H9 (cell line): ENCODE measurements at regions not wholly inside any gene's neighbourhood (a gene's known extent, or its start where the extent isn't known, plus 50 kb on each side); places are given as distances from the start of the nearest gene placed in this dataset.

Experiments
- DNase-seq: peaks from one replicate; pipeline ENCODE4 v3.0.0-alpha.2; 2017
- H2AFZ ChIP-seq: one replicate; pipeline ENCODE4 v1.6.1; 2013; ENCODE audit warnings: mild to moderate bottlenecking, low read length, control low read depth, moderate library complexity
- H2AK5ac ChIP-seq: 2 replicates; pipeline ENCODE4 v1.6.1; 2013; ENCODE audit warnings: low read length, control low read depth, mixed read lengths; ENCODE audit not compliant: insufficient read length
- H2BK120ac ChIP-seq: one replicate; pipeline ENCODE4 v1.6.1; 2013; ENCODE audit warnings: low read depth, mild to moderate bottlenecking, low read length, control low read depth, inconsistent platforms; ENCODE audit not compliant: poor library complexity, severe bottlenecking
- H2BK12ac ChIP-seq: 2 replicates; pipeline ENCODE4 v1.6.1; 2013; ENCODE audit warnings: low read length, control low read depth, mixed read lengths, low read depth; ENCODE audit not compliant: insufficient read length
- H2BK15ac ChIP-seq: 2 replicates; pipeline ENCODE4 v1.6.1; 2013; ENCODE audit warnings: low read depth, low read length, control low read depth
- H2BK20ac ChIP-seq: one replicate; pipeline ENCODE4 v1.6.1; 2013; ENCODE audit warnings: low read depth, mild to moderate bottlenecking, low read length, control low read depth, inconsistent platforms; ENCODE audit not compliant: poor library complexity, severe bottlenecking
- H2BK5ac ChIP-seq: 2 replicates; pipeline ENCODE4 v1.6.1; 2013; ENCODE audit warnings: low read length, control low read depth, mixed read lengths; ENCODE audit not compliant: insufficient read length
- H3K14ac ChIP-seq: 2 replicates; pipeline ENCODE4 v1.6.1; 2013; ENCODE audit warnings: low read length, control low read depth; ENCODE audit not compliant: insufficient read depth
- H3K18ac ChIP-seq: 2 replicates; pipeline ENCODE4 v1.6.1; 2013; ENCODE audit warnings: low read depth, mild to moderate bottlenecking, mixed read lengths, low read length, control low read depth; ENCODE audit not compliant: insufficient read length
- H3K23ac ChIP-seq: 2 replicates; pipeline ENCODE4 v1.6.1; 2013; ENCODE audit warnings: low read length, control low read depth, mixed read lengths, low read depth; ENCODE audit not compliant: insufficient read length
- H3K23me2 ChIP-seq: 2 replicates; pipeline ENCODE4 v1.6.1; 2013; ENCODE audit warnings: low read depth, mild to moderate bottlenecking, mixed read lengths, low read length, control low read depth; ENCODE audit not compliant: insufficient read length, poor library complexity, severe bottlenecking
- H3K27ac ChIP-seq: 2 replicates; pipeline ENCODE4 v1.5.1; 2013; ENCODE audit warnings: low read length, control low read depth, mixed read lengths, low read depth; ENCODE audit not compliant: insufficient read length
- H3K27me3 ChIP-seq: 2 replicates; pipeline ENCODE4 v1.6.1; 2013; ENCODE audit warnings: low read length, control low read depth, inconsistent platforms; ENCODE audit not compliant: insufficient read depth
- H3K4ac ChIP-seq: 2 replicates; pipeline ENCODE4 v1.6.1; 2013; ENCODE audit warnings: low read depth, mild to moderate bottlenecking, control low read depth, inconsistent platforms, low read length, moderate library complexity
- H3K4me1 ChIP-seq: 2 replicates; pipeline ENCODE4 v1.6.1; 2013; ENCODE audit warnings: low read length, control low read depth, inconsistent platforms; ENCODE audit not compliant: insufficient read depth
- H3K4me2 ChIP-seq: 2 replicates; pipeline ENCODE4 v1.6.1; 2013; ENCODE audit warnings: low read length, control low read depth, mixed read lengths; ENCODE audit not compliant: insufficient read length, insufficient read depth
- H3K56ac ChIP-seq: 2 replicates; pipeline ENCODE4 v1.6.1; 2013; ENCODE audit warnings: low read depth, mild to moderate bottlenecking, mixed read lengths, low read length, control low read depth; ENCODE audit not compliant: insufficient read length
- H3K79me1 ChIP-seq: 2 replicates; pipeline ENCODE4 v1.6.1; 2013; ENCODE audit warnings: low read depth, mild to moderate bottlenecking, moderate library complexity, low read length, control low read depth, inconsistent platforms; ENCODE audit not compliant: insufficient read depth, poor library complexity, severe bottlenecking
- H3K79me2 ChIP-seq: 2 replicates; pipeline ENCODE4 v1.6.1; 2013; ENCODE audit warnings: low read length, control low read depth, inconsistent platforms; ENCODE audit not compliant: insufficient read depth
- H3K9ac ChIP-seq: 2 replicates; pipeline ENCODE4 v1.6.1; 2013; ENCODE audit warnings: low read length, control low read depth, mixed read lengths; ENCODE audit not compliant: insufficient read length; ENCODE audit errors: extremely low read depth
- H3K9me3 ChIP-seq: one replicate; pipeline ENCODE4 v1.6.1; 2013; ENCODE audit warnings: low read depth, low read length, inconsistent platforms; ENCODE audit not compliant: control insufficient read depth
- H3T11ph ChIP-seq: one replicate; pipeline ENCODE4 v1.6.1; 2013; ENCODE audit warnings: mild to moderate bottlenecking, low read length, control low read depth, inconsistent platforms
- H4K20me1 ChIP-seq: one replicate; pipeline ENCODE4 v1.6.1; 2013; ENCODE audit not compliant: control insufficient read depth, insufficient read length, insufficient read depth
- H4K5ac ChIP-seq: 2 replicates; pipeline ENCODE4 v1.6.1; 2013; ENCODE audit warnings: low read depth, mild to moderate bottlenecking, mixed read lengths, low read length, control low read depth; ENCODE audit not compliant: insufficient read length
- H4K8ac ChIP-seq: replicated peaks from 2 replicates; pipeline ENCODE4 v1.6.1; 2013; ENCODE audit warnings: low read length, control low read depth, mixed read lengths, low read depth; ENCODE audit not compliant: insufficient read length
- H4K91ac ChIP-seq: 2 replicates; pipeline ENCODE4 v1.6.1; 2013; ENCODE audit warnings: low read depth, mild to moderate bottlenecking, moderate library complexity, mixed read lengths, low read length, control low read depth; ENCODE audit not compliant: insufficient read length
- H3K27ac Mint-ChIP-seq, 3 experiments: 2 replicates in 2 of 3; 3 replicates in 1 of 3; pipeline ENCODE4 v1.8.0; 2020 to 2021; ENCODE audit warnings: mixed read lengths in 3 of 3, mild to moderate bottlenecking in 1 of 3, moderate library complexity in 1 of 3
- H3K27me3 Mint-ChIP-seq: 2 replicates; pipeline ENCODE4 v1.8.0; 2021; ENCODE audit warnings: low read depth, mild to moderate bottlenecking, moderate library complexity, mixed read lengths
- H3K36me3 Mint-ChIP-seq, 3 experiments: 2 replicates in 2 of 3; 3 replicates in 1 of 3; pipeline ENCODE4 v1.8.0; 2020 to 2021; ENCODE audit warnings: low read depth in 3 of 3, mixed read lengths in 3 of 3; ENCODE audit not compliant: insufficient read depth in 1 of 3
- H3K4me1 Mint-ChIP-seq, 2 experiments: 2 replicates each; pipeline ENCODE4 v1.8.0; 2020; ENCODE audit warnings: mixed read lengths in 2 of 2
- H3K4me3 Mint-ChIP-seq, 2 experiments: 2 replicates in 1 of 2; 3 replicates in 1 of 2; pipeline ENCODE4 v1.8.0; 2020 to 2021; ENCODE audit warnings: mild to moderate bottlenecking in 2 of 2, mixed read lengths in 2 of 2, moderate library complexity in 1 of 2
- H3K9me3 Mint-ChIP-seq, 2 experiments: 2 replicates in 1 of 2; 3 replicates in 1 of 2; pipeline ENCODE4 v1.8.0; 2020; ENCODE audit warnings: mild to moderate bottlenecking in 2 of 2, mixed read lengths in 2 of 2, moderate library complexity in 1 of 2
- WGBS: extraction: QIAGEN DNeasy Blood & Tissue Kit; methylation state at CpG from one replicate; pipeline ENCODE4 v1.1.7; 2013; ENCODE audit warnings: missing lambda C conversion rate, low lambda C conversion rate, mixed read lengths; ENCODE audit not compliant: insufficient read length; ENCODE audit errors: extremely low coverage; 5-methylcytosine and 5-hydroxymethylcytosine counted together
- TF ChIP-seq, protein P1 (sequence below): fragments of 200-600 bp; sonication (generic); conservative IDR thresholded peaks from 3 replicates; pipeline ENCODE4 v1.8.0; 2021; ENCODE audit warnings: antibody characterized with exemption, mild to moderate bottlenecking

DNA sequence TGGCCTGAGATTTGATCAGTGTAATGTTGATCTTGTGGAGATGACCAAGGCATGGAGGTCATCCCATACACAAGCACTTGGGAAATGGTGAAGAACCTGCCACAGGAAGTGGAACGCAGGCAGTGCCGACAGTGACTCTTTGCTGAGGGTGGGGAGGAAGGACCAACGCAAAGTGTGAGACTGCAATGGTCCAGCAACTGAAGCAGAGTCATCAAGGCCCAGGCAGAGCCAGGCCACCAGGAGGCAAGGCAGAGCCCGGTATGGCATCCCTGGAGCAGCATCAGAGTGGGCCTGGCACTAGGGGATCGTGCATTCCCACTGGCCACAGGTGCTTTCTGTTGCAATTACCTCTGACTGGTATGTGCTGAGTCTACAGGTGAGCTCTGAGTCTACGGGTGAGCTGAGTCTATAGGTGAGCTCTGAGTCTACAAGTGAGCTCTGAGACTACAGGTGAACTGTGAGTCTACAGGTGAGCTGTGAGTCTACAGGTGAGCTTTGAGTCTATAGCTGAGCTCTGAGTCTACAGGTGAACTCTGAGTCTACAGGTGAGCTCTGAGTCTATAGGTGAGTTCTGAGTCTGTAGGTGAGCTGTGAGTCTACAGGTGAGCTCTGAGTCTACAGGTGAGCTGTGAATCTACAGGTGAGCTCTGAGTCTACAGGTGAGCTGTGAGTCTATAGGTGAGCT is 132.9 kb downstream of the KLF6 start:
- Histone ChIP-seq H2BK15ac (no peak overlapping the region), H3K23me2 (no peaks in the 10 kb centered on the region), H3K4me1 (no peaks in the 10 kb centered on the region; the same call in 1 of the 2 replicates), H3K23ac (no peak overlapping the region), H4K91ac (no peak overlapping the region), H2AK5ac (no peak overlapping the region), H3K9ac (no peak overlapping the region), H3K79me1 (no peaks in the 10 kb centered on the region), H4K8ac (no peak overlapping the region), H4K5ac (no peak overlapping the region), H2BK12ac (no peak overlapping the region), H2BK5ac (no peak overlapping the region), H3K79me2 (no peaks in the 10 kb centered on the region), H2AFZ (no peak overlapping the region), H3K27ac (no peak overlapping the region), H3K56ac (no peak overlapping the region), H2BK120ac (no peak overlapping the region), H3K14ac (no peak overlapping the region), H2BK20ac (no peak overlapping the region), H3K27me3 (no peaks in the 10 kb centered on the region), H4K20me1 (no peaks in the 10 kb centered on the region), H3K4ac (no peak overlapping the region), H3K18ac (no peak overlapping the region), H3K9me3 (no peaks in the 10 kb centered on the region), H3K4me2 (no peak overlapping the region), H3T11ph (no peak overlapping the region)
- no CpG with 5 or more reads among the region's 6 CpGs for WGBS
- DNase-seq = no peak
- TF ChIP-seq, protein P1, sequence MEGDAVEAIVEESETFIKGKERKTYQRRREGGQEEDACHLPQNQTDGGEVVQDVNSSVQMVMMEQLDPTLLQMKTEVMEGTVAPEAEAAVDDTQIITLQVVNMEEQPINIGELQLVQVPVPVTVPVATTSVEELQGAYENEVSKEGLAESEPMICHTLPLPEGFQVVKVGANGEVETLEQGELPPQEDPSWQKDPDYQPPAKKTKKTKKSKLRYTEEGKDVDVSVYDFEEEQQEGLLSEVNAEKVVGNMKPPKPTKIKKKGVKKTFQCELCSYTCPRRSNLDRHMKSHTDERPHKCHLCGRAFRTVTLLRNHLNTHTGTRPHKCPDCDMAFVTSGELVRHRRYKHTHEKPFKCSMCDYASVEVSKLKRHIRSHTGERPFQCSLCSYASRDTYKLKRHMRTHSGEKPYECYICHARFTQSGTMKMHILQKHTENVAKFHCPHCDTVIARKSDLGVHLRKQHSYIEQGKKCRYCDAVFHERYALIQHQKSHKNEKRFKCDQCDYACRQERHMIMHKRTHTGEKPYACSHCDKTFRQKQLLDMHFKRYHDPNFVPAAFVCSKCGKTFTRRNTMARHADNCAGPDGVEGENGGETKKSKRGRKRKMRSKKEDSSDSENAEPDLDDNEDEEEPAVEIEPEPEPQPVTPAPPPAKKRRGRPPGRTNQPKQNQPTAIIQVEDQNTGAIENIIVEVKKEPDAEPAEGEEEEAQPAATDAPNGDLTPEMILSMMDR = no peak
- no peaks in the 10 kb centered on the region for H3K36me3 Mint-ChIP-seq
- H3K9me3 Mint-ChIP-seq = no peaks in the 10 kb centered on the region; a peak in 1 of 5 replicates
- no peak overlapping the region for H3K4me3 Mint-ChIP-seq
- no peak overlapping the region for H3K27ac Mint-ChIP-seq
- H3K4me1 Mint-ChIP-seq = peaks cover 0 to 7% of the 10 kb centered on the region in 2 experiments; a peak in 2 of 4 replicates
- H3K27me3 Mint-ChIP-seq = peaks cover 2% of the 10 kb centered on the region; the same call in 1 of the 2 replicates
